H1 (cell line): ENCODE measurements at regions not wholly inside any gene's neighbourhood (a gene's known extent, or its start where the extent isn't known, plus 50 kb on each side); places are given as distances from the start of the nearest gene placed in this dataset.

Experiments
- CTCF ChIA-PET: fragments of 300-600 bp; sonication (Branson Sonifier 250); formaldehyde crosslinking; loops from one replicate; lab custom pipeline; 2021; ENCODE audit not compliant: partially characterized antibody; lab: Charles Lee
- POLR2A ChIA-PET: fragments of 300-600 bp; sonication (Branson Sonifier 250); formaldehyde crosslinking; loops from one replicate; lab custom pipeline; 2021; ENCODE audit warnings: inconsistent platforms; ENCODE audit not compliant: partially characterized antibody; lab: Charles Lee
- DNase-seq, 2 experiments: peaks; one replicate each; pipeline versions ENCODE4 v3.0.0 to v3.0.0-alpha.2; 2010 to 2022; ENCODE audit warnings: low spot score in 2 of 2, low read depth in 1 of 2, mixed read lengths in 1 of 2
- FAIRE-seq: peaks from 2 replicates; lab custom pipeline; 2011; peaks lifted over from hg19 to GRCh38; lab: Jason Lieb, UNC
- H2AFZ ChIP-seq: 2 replicates; pipeline ENCODE4 v1.8.1; 2012; ENCODE audit warnings: low read length, inconsistent platforms
- H2AK5ac ChIP-seq: 2 replicates; pipeline ENCODE4 v1.6.1; 2013; ENCODE audit warnings: low read depth, low read length
- H2BK120ac ChIP-seq: replicated peaks from 2 replicates; pipeline ENCODE3; 2013; ENCODE audit warnings: low read depth, low read length, inconsistent platforms
- H2BK12ac ChIP-seq: 2 replicates; pipeline ENCODE4 v1.6.1; 2013; ENCODE audit warnings: low read depth, low read length
- H2BK15ac ChIP-seq: 2 replicates; pipeline ENCODE4 v1.6.1; 2013; ENCODE audit warnings: low read length
- H2BK20ac ChIP-seq: 2 replicates; pipeline ENCODE4 v1.6.1; 2013; ENCODE audit warnings: low read length
- H2BK5ac ChIP-seq: 2 replicates; pipeline ENCODE4 v1.6.1; 2013; ENCODE audit warnings: low read depth, low read length
- H3K14ac ChIP-seq: 2 replicates; pipeline ENCODE4 v1.6.1; 2013; ENCODE audit warnings: inconsistent platforms; ENCODE audit not compliant: insufficient read length
- H3K18ac ChIP-seq: 2 replicates; pipeline ENCODE4 v1.6.1; 2013; ENCODE audit warnings: low read length; ENCODE audit errors: extremely low read depth
- H3K23ac ChIP-seq: 2 replicates; pipeline ENCODE4 v1.6.1; 2013; ENCODE audit warnings: inconsistent platforms; ENCODE audit not compliant: insufficient read length
- H3K23me2 ChIP-seq: 2 replicates; pipeline ENCODE4 v1.6.1; 2013; ENCODE audit warnings: low read depth, low read length
- H3K27ac ChIP-seq: 2 replicates; pipeline ENCODE4 v1.6.1; 2011; ENCODE audit warnings: low read depth, low read length, inconsistent platforms
- H3K27me3 ChIP-seq, 4 experiments: replicated peaks in 1 of 4; 1 replicate in 1 of 4; 2 replicates in 3 of 4; pipeline versions ENCODE4 v1.6.1 to v1.8.1; 2011 to 2013; ENCODE audit warnings: low read length in 3 of 4, mild to moderate bottlenecking in 3 of 4, inconsistent platforms in 2 of 4, mixed read lengths in 2 of 4, moderate library complexity in 1 of 4; ENCODE audit not compliant: control insufficient read depth in 3 of 4, insufficient read depth in 3 of 4; ENCODE audit errors: extremely low read depth in 1 of 4
- H3K36me3 ChIP-seq, 4 experiments: 2 replicates each; pipeline versions ENCODE4 v1.6.1 to v1.8.1; 2011 to 2013; ENCODE audit warnings: mild to moderate bottlenecking in 4 of 4, low read length in 3 of 4, moderate library complexity in 2 of 4, control low read depth in 1 of 4, inconsistent platforms in 1 of 4; ENCODE audit not compliant: insufficient read depth in 4 of 4, control insufficient read depth in 2 of 4
- H3K4ac ChIP-seq: replicated peaks from 2 replicates; pipeline ENCODE3; 2013; ENCODE audit warnings: low read length, low read depth, mixed read lengths, inconsistent platforms; ENCODE audit not compliant: insufficient read length
- H3K4me1 ChIP-seq, 4 experiments: replicated peaks in 1 of 4; 1 replicate in 1 of 4; 2 replicates in 3 of 4; pipeline versions ENCODE4 v1.6.1 to v1.8.1; 2011 to 2013; ENCODE audit warnings: low read length in 3 of 4, inconsistent platforms in 2 of 4, mixed read lengths in 1 of 4; ENCODE audit not compliant: insufficient read depth in 4 of 4, control insufficient read depth in 3 of 4
- H3K4me2 ChIP-seq, 2 experiments: 2 replicates each; pipeline versions ENCODE4 v1.6.1 to v1.8.1; 2011 to 2013; ENCODE audit warnings: low read depth in 2 of 2, low read length in 2 of 2, control low read depth in 1 of 2, inconsistent platforms in 1 of 2, mild to moderate bottlenecking in 1 of 2; ENCODE audit not compliant: insufficient read depth in 1 of 2
- H3K4me3 ChIP-seq, 4 experiments: fragments of 200-600, 300-600 bp in 1 of 4; sonication (generic), shearing (Covaris generic), sonication (Bioruptor Twin) in 1 of 4; 2 replicates each; pipeline versions ENCODE4 v1.5.1 to v1.8.1; 2011 to 2016; ENCODE audit warnings: low read length in 4 of 4, low read depth in 3 of 4, control low read depth in 2 of 4, inconsistent platforms in 2 of 4, mild to moderate bottlenecking in 2 of 4, mixed read lengths in 1 of 4, moderate library complexity in 1 of 4; ENCODE audit not compliant: insufficient read depth in 2 of 4; ENCODE audit errors: extremely low read depth in 1 of 4
- H3K56ac ChIP-seq: replicated peaks from 2 replicates; pipeline ENCODE3; 2013; ENCODE audit warnings: low read depth, mild to moderate bottlenecking, mixed read lengths, low read length, inconsistent platforms; ENCODE audit not compliant: insufficient read length
- H3K79me1 ChIP-seq: 2 replicates; pipeline ENCODE4 v1.6.1; 2013; ENCODE audit warnings: low read depth, low read length, control low read depth
- H3K79me2 ChIP-seq, 2 experiments: 2 replicates each; pipeline versions ENCODE4 v1.6.1 to v1.8.1; 2012 to 2013; ENCODE audit warnings: low read length in 2 of 2, mild to moderate bottlenecking in 2 of 2, inconsistent platforms in 1 of 2; ENCODE audit not compliant: insufficient read depth in 2 of 2, control insufficient read depth in 1 of 2
- H3K9ac ChIP-seq, 4 experiments: replicated peaks in 1 of 4; 1 replicate in 1 of 4; 2 replicates in 3 of 4; pipeline versions ENCODE4 v1.6.1 to v1.8.1; 2011 to 2013; ENCODE audit warnings: low read depth in 3 of 4, low read length in 3 of 4, control low read depth in 2 of 4, mild to moderate bottlenecking in 2 of 4, moderate library complexity in 2 of 4, inconsistent platforms in 1 of 4; ENCODE audit errors: extremely low read depth in 1 of 4
- H3K9me3 ChIP-seq, 2 experiments: 2 replicates each; pipeline versions ENCODE4 v1.6.1 to v1.8.1; 2012 to 2013; ENCODE audit warnings: mild to moderate bottlenecking in 2 of 2, moderate library complexity in 2 of 2, control low read depth in 1 of 2, inconsistent platforms in 1 of 2, low read depth in 1 of 2, low read length in 1 of 2, mixed read lengths in 1 of 2; ENCODE audit not compliant: insufficient read depth in 2 of 2
- H4K20me1 ChIP-seq, 2 experiments: replicated peaks in 1 of 2; 2 replicates each; pipeline versions ENCODE3 to v1.8.1; 2011 to 2013; ENCODE audit warnings: inconsistent platforms in 2 of 2, low read length in 2 of 2, mild to moderate bottlenecking in 1 of 2; ENCODE audit not compliant: insufficient read depth in 2 of 2, control insufficient read depth in 1 of 2
- H4K5ac ChIP-seq: 2 replicates; pipeline ENCODE4 v1.6.1; 2013; ENCODE audit warnings: low read length, low read depth, mixed read lengths, inconsistent platforms; ENCODE audit not compliant: insufficient read length
- H4K8ac ChIP-seq: 2 replicates; pipeline ENCODE4 v1.8.0; 2013; ENCODE audit warnings: mild to moderate bottlenecking, moderate library complexity, low read length, inconsistent platforms; ENCODE audit not compliant: insufficient read depth; ENCODE audit errors: extremely low read depth
- H4K91ac ChIP-seq: replicated peaks from 2 replicates; pipeline ENCODE3; 2013; ENCODE audit warnings: low read length, mixed read lengths, inconsistent platforms; ENCODE audit not compliant: insufficient read length
- BACH1 ChIP-seq: IDR thresholded peaks from 2 replicates; pipeline ENCODE4 v1.6.1; 2012; ENCODE audit warnings: low read length, improper control_type of control experiment
- CHD1 ChIP-seq: IDR thresholded peaks from 2 replicates; pipeline ENCODE4 v1.6.1; 2012; ENCODE audit warnings: low read depth, low read length, improper control_type of control experiment
- GABPA ChIP-seq: IDR thresholded peaks from 2 replicates; pipeline ENCODE4 v1.6.1; 2011; ENCODE audit warnings: mild to moderate bottlenecking, low read length, moderate library complexity, borderline replicate concordance; ENCODE audit not compliant: insufficient read depth
- JUND ChIP-seq: IDR thresholded peaks from 2 replicates; pipeline ENCODE4 v1.6.1; 2011; ENCODE audit warnings: mild to moderate bottlenecking, improper control_type of control experiment, low read length
- RAD21 ChIP-seq, 2 experiments: IDR thresholded peaks in 1 of 2; conservative IDR thresholded peaks in 1 of 2; 2 replicates each; pipeline ENCODE4 v1.6.1; 2011; ENCODE audit warnings: low read depth in 2 of 2, low read length in 2 of 2, improper control_type of control experiment in 1 of 2, inconsistent platforms in 1 of 2, mild to moderate bottlenecking in 1 of 2, moderate library complexity in 1 of 2
- SIX5 ChIP-seq: IDR thresholded peaks from 2 replicates; pipeline ENCODE4 v1.6.1; 2011; ENCODE audit warnings: mild to moderate bottlenecking, low read depth, low read length
- SP2 ChIP-seq: IDR thresholded peaks from 2 replicates; pipeline ENCODE4 v1.6.1; 2012; ENCODE audit warnings: mild to moderate bottlenecking, low read length, inconsistent platforms
- YY1 ChIP-seq: IDR thresholded peaks from 2 replicates; pipeline ENCODE4 v1.6.1; 2011; ENCODE audit warnings: low read depth, mild to moderate bottlenecking, low read length
- WGBS, 2 experiments: shearing (Covaris generic) in 1 of 2; methylation state at CpG; one replicate each; pipeline versions ENCODE4 v1.1.6 to v1.1.7; 2013 to 2015; ENCODE audit warnings: low lambda C conversion rate in 2 of 2, mixed read lengths in 2 of 2, inconsistent platforms in 1 of 2, low coverage in 1 of 2, missing lambda C conversion rate in 1 of 2; ENCODE audit not compliant: insufficient replicate concordance in 2 of 2, insufficient coverage in 1 of 2, insufficient read length in 1 of 2; ENCODE audit errors: extremely low coverage in 1 of 2, missing lambda C conversion rate in 1 of 2; 5-methylcytosine and 5-hydroxymethylcytosine counted together
- TF ChIP-seq, protein P1 (sequence below): IDR thresholded peaks from 2 replicates; pipeline ENCODE4 v1.6.1; 2011; ENCODE audit warnings: low read depth, mild to moderate bottlenecking, low read length; ENCODE audit not compliant: insufficient read depth

DNA sequence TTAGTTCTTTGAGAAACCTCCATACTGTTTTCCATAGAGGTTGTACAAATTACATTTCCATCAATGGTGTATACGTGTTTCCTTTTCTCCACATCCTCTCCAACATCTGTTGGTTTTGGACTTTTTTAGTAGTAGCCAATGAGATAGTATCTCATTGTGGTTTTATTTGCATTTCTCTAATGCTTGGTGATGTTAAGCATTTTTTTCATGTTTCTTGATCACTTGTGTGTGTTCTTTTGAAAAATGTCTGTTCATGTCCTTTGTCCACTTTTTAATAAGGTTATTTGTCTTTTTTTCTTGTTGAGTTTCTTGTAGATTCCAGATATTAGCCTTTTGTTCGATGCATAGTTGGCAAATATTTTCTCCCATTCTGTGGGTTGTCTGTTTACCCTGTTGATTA lies 392.3 kb upstream of the ZEB2 start:
- no peak overlapping the region for H3K9ac ChIP-seq
- H2BK120ac ChIP-seq, result no peak overlapping the region
- no peaks in the 10 kb centered on the region for H3K9me3 ChIP-seq
- no peak overlapping the region for H3K18ac ChIP-seq
- no peak overlapping the region for H4K8ac ChIP-seq
- WGBS, 2 experiments, result 97% methylated on average over 2 of the region's 2 CpGs; no CpG with 5 or more reads in 1 of the 2 experiments
- H4K5ac ChIP-seq, result no peak overlapping the region
- no peaks in the 10 kb centered on the region for H3K36me3 ChIP-seq
- H3K4me2 ChIP-seq, result no peak overlapping the region
- no peak overlapping the region for H2AFZ ChIP-seq
- no peak overlapping the region for H3K4me3 ChIP-seq
- no peaks in the 10 kb centered on the region for H3K79me2 ChIP-seq
- no peaks in the 10 kb centered on the region for H3K79me1 ChIP-seq
- no peak overlapping the region for H3K27ac ChIP-seq
- no peak overlapping the region for H4K91ac ChIP-seq
- H2AK5ac ChIP-seq, result no peak overlapping the region
- no peak overlapping the region for H3K14ac ChIP-seq
- DNase-seq (no peak), FAIRE-seq (no peak)
- POLR2A ChIA-PET, result no interaction called here
- no peaks in the 10 kb centered on the region for H3K23me2 ChIP-seq
- no peak overlapping the region for H2BK20ac ChIP-seq
- no peak overlapping the region for H2BK15ac ChIP-seq
- no peak overlapping the region for H3K56ac ChIP-seq
- no peaks in the 10 kb centered on the region for H3K4me1 ChIP-seq
- H3K4ac ChIP-seq, result no peak overlapping the region
- H2BK5ac ChIP-seq, result no peak overlapping the region
- H2BK12ac ChIP-seq, result no peak overlapping the region
- H4K20me1 ChIP-seq, result no peaks in the 10 kb centered on the region
- CTCF ChIA-PET, result no interaction called here
- no peaks in the 10 kb centered on the region for H3K27me3 ChIP-seq
- H3K23ac ChIP-seq, result no peak overlapping the region
- TF ChIP-seq RAD21 (IDR thresholded peaks at IDR 0.05 in 1 of 2, conservative IDR thresholded peaks at IDR 0.05 in 1 of 2; ENCODE audit: low read depth in 2 of 2, low read length in 2 of 2) (no peak), GABPA (no peak), SIX5 (no peak), YY1 (no peak), SP2 (no peak), JUND (no peak), BACH1 (no peak), CHD1 (no peak)
- TF ChIP-seq, protein P1, sequence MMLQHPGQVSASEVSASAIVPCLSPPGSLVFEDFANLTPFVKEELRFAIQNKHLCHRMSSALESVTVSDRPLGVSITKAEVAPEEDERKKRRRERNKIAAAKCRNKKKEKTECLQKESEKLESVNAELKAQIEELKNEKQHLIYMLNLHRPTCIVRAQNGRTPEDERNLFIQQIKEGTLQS, result no peak
